Choroid plexus epithelial cell (primary cell): ENCODE measurements at regions not wholly inside any gene's neighbourhood (a gene's known extent, or its start where the extent isn't known, plus 50 kb on each side); places are given as distances from the start of the nearest gene placed in this dataset.
A peak's percentile ranks its signal among the peaks of the same experiment; 100 is the strongest.

Experiments used
- DNase-seq: peaks from one replicate; pipeline ENCODE4 v3.0.0-alpha.2; 2010; ENCODE audit warnings: low read depth
- H3K4me3 ChIP-seq: 2 replicates; pipeline ENCODE4 v1.5.1; 2011; ENCODE audit warnings: low read depth, mild to moderate bottlenecking, control low read depth, low read length, moderate library complexity
- CTCF ChIP-seq: conservative IDR thresholded peaks from 2 replicates; pipeline ENCODE4 v1.5.1; 2011; ENCODE audit warnings: low read depth, mild to moderate bottlenecking, control low read depth, inconsistent platforms, low read length, moderate library complexity

- no peak for DNase-seq
- TF ChIP-seq CTCF = no peak
- no peak overlapping the region for H3K4me3 ChIP-seq
Observed at GRCh38 chr20:10958279-10958678, 284.5 kb upstream of the JAG1 start.

GRCh38 chr20:10960416-10960815 is 286.6 kb upstream of the JAG1 start:
- DNase-seq = no peak
- TF ChIP-seq CTCF = no peak
- no peak overlapping the region for H3K4me3 ChIP-seq

GRCh38 chr20:10961651-10962288 is 288.0 kb upstream of the JAG1 start:
- peak; percentile 8 for TF ChIP-seq CTCF
- H3K4me3 ChIP-seq = no peak overlapping the region
- no peak for DNase-seq

- H3K4me3 ChIP-seq = no peak overlapping the region
- no peak for DNase-seq
- TF ChIP-seq CTCF = no peak
Observed at GRCh38 chr20:10962937-10963336, 289.1 kb upstream of the JAG1 start.

- TF ChIP-seq CTCF = no peak
- peak; percentile 19 for DNase-seq
- H3K4me3 ChIP-seq = no peak overlapping the region
Observed at GRCh38 chr20:10963717-10964266, 290.0 kb upstream of the JAG1 start.

- TF ChIP-seq CTCF = no peak
- peak; percentile 60 for DNase-seq
- H3K4me3 ChIP-seq = no peak overlapping the region
Observed at GRCh38 chr20:10965936-10966470, 292.2 kb upstream of the JAG1 start.

- no peak overlapping the region for H3K4me3 ChIP-seq
- TF ChIP-seq CTCF = no peak
- no peak for DNase-seq
Observed at GRCh38 chr20:10970109-10970508, 296.3 kb upstream of the JAG1 start.
